NOMO-1 (cell line): ENCODE measurements at regions not wholly inside any gene's neighbourhood (a gene's known extent, or its start where the extent isn't known, plus 50 kb on each side); places are given as distances from the start of the nearest gene placed in this dataset.

Experiments
- DNase-seq, 2 experiments: peaks; one replicate each; lab custom pipeline; 2025; ENCODE audit not compliant: unreplicated experiment in 2 of 2; lab: John Stamatoyannopoulos, UW

DNA sequence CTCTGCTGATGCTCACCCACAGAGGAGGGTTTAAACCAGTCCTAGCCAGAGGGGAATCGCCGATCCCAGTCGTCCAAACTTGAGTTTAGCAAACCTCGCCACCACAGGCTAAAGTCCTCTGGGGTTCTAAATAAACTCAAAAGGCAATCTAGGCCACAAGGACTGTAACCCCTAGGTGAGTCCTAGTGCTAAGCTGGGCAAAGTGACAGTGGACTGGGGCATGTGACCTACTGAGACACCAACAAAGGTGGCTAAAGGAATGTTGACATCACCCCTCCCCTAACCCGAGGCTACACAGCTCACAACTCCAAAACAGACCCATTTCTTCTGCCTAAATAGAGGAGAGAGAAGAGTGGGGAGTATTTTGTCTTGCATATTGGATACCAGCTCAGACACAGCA lies 142.8 kb upstream of the PRDX4 start:
- no peak for DNase-seq

DNA sequence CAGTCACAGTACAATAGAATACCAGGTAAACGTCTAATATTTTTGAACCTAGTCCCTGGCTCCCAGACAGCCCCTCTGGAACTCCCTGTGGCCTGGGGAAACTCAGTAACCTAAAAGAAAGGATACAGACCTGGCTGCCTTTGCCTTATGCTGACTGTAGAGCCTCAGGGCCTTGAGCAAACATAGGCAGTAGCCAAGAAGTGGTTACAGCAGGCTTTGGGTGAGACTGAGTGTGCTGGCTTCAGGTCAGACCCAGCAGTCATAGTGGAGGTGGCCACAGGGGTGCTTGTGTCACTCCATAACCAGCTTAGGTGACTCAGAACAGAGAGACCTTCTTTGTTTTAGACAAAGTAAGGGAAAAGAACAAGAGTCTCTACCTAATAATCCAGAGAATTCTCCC lies 141.8 kb upstream of the PRDX4 start:
- DNase-seq: no peak

DNA sequence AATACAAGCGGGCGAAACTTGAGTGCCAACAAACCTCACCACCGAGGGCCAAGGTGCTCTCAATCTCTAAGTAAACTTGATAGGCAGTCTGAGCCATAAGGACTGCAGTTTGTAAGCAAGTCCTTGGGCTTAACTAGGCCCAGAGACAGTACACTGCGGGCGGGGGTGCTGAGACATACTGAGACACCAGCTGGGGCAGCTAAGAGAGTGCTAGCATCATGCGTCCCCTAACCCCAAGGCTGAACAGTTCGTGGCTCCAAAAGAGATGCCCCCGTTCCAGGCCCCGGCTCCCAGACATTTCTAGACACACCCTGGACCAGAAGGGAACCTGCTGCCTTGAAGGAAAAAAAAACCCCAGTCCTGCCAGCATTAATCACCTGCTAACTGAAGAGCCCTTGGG lies 126.8 kb upstream of the PRDX4 start:
- no peak for DNase-seq

DNA sequence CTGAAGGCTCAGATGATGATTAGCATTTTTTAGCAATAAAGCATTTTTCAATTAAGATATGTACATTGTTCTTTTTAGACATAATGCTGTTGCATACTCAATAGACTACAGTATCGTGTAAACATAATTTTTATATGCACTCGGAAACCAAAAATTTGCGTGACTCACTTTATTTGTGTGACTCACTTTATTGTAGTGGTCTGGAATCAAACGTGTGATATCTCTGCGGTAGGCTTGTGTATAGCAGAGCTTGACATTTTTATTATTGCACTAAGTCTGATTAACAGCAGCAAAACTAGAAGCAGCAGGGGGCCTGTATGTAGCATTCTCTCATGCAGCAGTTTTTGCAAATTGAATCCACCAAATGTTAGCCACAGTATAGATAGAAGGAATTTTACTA lies 119.1 kb upstream of the PRDX4 start:
- DNase-seq: no peak

DNA sequence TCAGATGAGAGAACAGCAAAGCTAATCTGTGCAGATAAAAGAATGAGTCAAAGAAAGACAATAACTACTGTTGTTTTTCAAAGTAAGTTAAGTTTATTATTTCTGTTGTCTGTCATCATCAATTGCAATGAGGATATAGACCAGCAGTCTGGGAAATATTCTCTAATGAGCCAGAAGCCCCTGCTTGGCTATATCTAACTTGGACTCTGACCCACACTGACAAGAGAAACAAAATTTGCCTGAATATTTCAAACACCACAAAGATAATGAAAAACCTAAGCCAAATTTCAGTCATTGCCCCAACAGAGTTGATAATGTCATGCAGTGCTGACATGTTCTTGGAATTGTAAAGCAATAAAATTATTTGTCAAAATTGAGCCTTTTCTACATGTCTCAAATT lies 115.0 kb upstream of the PRDX4 start:
- DNase-seq: no peak

DNA sequence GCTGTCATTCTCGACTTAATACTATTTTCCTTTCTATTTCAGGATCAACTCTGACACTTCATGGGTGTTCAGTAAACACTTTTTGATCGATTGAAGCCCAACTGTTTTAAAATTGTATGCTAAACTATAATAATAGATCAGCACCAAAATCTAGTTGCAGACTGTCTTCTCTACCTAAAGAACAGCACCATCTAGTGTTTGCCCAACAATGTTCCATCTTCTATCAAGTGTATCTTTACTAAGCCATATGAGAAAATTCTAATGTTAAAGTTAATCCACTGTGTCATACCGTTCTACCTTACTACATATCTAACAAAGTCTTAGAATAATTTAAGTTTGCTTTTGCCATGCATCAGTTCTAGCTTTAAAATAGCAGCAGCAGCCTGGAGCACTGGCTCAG lies 113.0 kb upstream of the PRDX4 start:
- DNase-seq: peak; percentile 3 to 7

DNA sequence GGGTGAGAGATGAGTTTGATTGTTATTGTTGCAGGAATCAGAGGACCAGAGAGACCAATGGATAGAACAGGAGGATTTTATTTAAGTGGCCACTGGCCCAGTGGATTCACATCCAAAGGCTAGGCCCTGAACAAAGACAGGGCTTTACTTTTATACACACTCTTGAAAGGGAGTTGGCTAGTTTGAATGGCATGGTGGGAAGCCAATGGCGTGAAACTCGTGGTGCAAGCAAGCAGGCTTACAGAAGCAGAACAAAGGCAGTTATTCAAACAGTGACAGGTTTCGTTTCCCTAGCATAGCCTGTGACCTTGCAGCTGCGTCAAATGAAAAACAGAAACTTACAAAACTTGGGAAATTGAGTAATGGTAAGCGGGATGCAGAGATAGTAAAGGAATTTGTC lies 110.2 kb upstream of the PRDX4 start:
- DNase-seq: peak; percentile 36 to 72

DNA sequence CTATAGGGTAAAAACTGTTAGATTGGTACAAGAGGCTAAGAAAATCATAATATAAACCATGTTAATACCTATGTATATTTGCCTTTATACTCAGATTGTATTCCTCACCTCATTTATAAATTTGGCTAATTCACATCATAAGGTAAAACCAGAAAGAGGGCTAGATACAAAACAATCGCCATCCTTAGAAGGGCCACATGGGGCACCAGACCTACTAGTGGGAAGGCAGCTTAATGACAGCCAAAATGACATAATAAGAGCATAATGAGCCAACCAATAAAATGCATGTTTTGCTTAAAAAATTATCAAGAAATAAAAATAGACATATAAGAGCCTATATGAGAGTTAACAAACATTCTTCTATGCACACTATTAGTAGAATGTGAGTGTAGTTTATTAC lies 107.3 kb upstream of the PRDX4 start:
- DNase-seq: no peak

DNA sequence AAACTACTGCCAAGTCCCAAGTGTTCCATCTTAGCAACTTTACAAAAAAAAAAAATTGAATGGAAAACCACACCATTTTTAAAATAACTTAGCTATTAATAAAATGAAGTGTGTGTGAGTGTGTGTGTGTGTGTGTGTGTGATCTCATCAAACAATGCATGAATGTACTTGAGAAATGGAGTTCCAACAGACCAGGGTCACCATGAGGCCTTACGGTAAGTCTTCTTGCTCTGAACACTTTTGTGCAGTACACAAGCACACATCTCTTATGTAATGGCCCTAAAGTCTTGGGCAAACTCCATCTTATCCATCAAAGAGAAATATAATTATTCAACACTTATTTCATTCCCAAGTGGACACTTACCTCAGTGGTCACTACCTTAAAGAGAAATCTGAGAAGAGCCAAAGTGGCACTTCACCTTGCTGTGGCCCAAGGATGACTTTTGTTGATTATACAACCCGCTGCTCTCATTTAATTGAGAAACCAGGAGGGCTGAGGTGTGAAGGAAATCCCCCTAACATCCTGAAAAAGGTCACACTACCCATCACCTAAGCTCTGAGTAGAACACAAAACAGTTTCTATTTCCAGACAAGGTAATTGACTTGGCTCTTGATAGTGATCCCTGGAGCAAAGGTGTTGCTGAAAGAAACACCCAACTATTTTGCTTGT lies 96.5 kb upstream of the PRDX4 start:
- DNase-seq: no peak

DNA sequence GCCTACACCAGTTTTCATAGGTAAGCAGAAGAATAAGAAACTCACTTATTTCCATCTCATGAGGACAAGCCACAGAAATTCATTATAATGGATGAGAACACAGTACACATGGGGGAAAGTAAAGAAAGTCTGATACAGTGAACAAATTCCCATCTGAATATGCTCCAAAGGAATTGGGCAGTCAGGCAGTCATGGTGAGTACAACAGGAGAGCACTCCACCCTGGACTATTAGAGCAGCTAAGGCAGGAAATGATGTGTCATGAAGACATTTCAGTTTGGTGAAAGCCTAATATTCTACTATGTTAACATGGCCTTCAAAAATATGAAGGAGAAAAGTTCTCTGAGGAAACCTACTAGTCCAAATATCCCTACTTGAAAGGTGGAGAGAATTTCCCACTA lies 92.0 kb upstream of the PRDX4 start:
- DNase-seq: no peak

DNA sequence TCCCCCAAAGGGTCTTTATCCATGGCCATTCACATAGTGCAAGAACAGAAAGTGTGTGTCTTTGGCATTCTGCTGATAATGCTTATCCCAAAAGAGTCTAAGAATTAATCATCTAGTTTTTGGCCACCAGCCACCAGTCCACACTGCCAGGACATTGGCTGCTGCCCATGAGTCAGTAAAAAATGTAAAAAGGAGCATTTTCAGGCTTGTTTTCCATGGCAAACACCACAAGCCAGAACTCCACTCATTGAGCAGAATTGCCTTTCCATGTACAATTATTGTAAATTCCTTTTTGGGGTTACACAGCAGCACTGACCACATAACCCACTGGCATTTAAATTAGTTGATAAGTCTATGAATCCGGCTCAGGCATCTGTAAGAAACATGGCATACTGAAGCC lies 89.2 kb upstream of the PRDX4 start:
- no peak for DNase-seq

DNA sequence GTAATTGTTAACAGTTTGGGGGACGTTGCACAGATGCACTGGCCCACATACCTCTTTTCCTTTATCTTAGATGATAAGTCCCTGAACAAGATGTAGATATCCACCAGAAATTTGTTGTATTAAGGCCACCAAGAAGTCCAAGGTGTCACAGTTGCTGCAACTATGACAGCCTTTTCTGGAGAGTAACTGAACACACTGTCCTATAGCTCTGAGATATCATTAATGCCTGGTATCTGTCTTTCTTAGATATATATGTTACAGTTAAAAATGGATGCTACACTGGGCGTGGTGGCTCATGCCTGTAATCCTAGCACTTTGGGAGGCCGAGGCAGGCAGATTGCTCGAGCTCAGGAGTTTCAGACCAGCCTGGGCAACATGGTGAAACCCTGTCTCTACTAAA lies 77.8 kb upstream of the PRDX4 start:
- no peak for DNase-seq

DNA sequence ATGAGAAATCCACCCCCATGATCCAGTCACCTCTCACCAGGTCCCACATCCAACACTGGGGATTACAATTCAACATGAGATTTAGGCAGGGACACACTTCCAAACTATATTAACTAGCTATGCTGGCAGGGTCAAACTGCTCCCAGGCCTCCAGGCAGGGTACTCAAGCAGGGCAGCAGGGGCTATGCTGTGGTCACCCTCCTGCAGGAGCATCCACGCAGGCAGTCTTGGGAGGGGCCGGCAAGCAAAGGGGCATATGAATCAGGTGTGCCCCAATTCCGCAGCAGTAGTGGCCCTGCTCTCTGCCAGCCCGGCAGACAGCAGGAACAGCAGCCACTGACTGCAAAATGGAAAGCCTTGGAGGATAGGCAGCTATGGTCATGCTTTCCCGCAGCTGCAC lies 74.6 kb upstream of the PRDX4 start:
- DNase-seq: no peak

DNA sequence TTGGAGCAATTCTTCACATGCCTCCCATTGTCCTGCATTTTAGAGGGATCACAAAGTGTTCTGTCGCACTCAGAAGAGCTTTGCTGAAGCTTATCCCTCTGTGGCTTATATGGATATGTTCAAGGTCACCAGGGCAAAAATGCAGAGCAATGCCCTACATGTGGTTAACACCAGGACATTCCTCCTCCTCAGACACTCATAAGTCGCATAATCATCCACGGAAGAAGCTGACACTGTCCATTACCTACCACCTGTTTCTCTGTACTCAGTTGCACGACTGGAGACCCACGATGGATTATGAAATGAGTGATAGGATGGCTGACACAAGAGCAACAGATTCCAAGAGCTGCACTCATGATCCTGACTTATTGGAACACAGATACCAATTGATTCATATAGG lies 68.7 kb upstream of the PRDX4 start:
- peak in 1 of 2 experiments; percentile 30 for DNase-seq

DNA sequence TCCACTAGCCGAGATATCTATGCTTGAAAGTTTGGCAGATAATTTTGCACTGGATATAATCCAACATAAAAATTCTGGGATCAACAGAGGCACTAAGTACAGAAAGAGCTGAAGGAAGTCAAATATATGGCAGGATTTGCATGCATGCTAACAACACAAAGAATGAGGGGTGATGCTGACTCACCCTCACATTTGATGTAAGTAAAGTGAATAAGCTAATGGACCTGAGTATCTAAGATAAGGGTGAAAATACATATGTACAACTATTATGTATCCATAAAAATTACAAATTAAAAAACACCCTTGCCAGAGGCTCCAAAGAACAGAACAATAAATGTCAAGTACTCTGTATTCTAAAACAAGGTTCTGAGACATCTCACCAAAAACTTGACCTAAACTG lies 63.8 kb upstream of the PRDX4 start:
- DNase-seq: no peak

DNA sequence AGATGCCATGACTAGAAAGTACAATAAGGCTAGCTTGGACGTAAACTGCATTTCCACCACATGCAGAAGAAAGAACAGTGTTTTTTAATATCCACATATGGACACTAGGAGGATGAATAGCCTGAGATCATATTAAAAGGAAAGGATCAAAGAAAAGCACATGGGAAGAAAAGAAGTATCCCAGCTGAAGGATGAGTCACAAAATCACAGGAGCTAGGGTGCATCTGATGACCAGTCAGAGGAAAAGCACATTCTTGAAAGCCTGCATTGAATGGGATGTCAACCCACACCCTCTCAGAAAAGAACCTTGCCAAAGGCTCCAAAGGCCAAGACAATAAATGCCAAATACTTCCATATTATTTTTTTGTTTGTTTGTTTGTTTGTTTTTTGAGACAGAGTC lies 56.8 kb upstream of the PRDX4 start:
- DNase-seq: no peak

DNA sequence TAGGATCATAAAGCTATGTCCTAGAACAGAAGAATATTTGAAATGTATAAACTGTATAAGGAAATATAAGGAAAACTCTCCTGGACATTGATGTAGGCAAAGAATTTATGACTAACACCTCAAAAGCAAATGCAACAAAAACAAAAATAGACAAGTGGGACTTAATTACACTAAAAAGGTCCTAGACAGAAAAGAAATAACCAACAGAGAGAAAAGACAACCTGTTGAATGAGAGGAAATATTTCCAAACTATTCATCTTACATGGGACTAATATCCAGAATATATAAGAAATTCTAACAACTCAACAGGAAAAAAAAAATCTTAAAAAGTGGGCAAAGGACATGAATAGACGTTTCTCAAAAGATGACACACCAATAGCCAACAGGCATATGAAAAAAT lies 54.4 kb upstream of the PRDX4 start:
- DNase-seq: no peak

DNA sequence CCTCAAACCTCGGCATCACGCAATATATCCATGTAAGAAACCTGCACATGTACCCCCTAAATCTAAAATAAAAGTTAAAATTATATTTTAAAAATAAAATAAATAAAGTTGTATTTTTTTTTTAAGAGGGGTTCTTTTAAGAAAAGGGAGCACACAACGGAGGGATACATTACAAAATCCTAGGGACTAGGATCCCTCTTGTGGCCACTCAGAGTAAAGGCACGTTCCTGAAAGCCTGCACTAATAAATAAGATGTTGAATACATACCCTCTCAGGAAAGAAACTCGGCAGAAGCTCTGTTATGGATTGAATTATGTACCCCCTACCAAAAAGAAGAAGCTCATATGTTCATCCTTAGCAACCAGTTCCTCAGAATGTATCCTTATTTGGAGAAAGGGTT lies 50.9 kb upstream of the PRDX4 start:
- DNase-seq: peak; percentile 2 to 37
